H54 (cell line): ENCODE measurements at regions not wholly inside any gene's neighbourhood (a gene's known extent, or its start where the extent isn't known, plus 50 kb on each side); places are given as distances from the start of the nearest gene placed in this dataset.

ENCODE experiments used
- DNase-seq: peaks from one replicate; pipeline ENCODE4 v3.0.0; 2011; ENCODE audit warnings: low spot score, mixed read lengths; ENCODE audit not compliant: insufficient read length
- FAIRE-seq: peaks from 3 replicates; lab custom pipeline; 2011; peaks lifted over from hg19 to GRCh38; lab: Jason Lieb, UNC
- POLR2A ChIP-seq: IDR thresholded peaks from 2 replicates; pipeline ENCODE4 v1.6.1; 2011; ENCODE audit warnings: low read depth, mild to moderate bottlenecking, low read length

DNA sequence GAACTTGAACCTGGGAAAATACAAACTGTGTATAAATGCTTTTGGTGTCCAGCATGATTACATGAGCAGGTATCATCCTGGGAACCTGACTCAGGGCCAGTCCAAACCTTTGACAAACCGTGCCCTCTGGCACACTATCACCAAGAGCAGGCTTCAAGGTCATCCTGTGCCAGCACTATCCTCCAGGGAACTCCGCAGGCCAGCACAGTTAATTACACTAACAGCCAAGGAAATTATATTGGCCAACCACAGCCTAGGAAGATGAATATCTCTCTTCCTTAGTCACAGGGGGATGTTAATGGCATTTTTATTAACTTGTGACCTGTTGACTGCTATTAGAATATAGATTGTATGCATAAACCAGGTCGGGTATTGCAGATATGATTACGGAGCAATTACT is 262.0 kb downstream of the TUSC7 start:
- FAIRE-seq (no peak), DNase-seq (no peak)
- TF ChIP-seq POLR2A: no peak

DNA sequence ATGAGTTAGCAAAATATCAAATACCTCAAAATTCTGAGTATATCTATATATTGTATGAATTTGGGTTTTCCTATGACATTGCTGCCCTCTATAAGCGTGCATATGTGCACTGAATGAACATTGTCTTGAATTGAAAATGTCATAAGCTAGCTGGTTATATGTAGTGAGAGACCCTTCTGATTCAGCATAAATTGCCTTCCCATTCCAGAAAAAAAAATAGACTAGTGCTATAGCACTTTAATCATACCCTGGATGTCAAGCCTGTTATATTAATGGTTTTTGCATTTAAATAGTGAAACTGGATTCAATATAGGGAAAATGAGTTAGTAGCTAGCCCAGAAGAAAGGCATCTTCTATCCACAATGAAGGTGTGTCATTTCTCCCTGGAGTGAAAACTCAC is 265.1 kb downstream of the TUSC7 start:
- DNase-seq: no peak
- no peak for FAIRE-seq
- no peak for TF ChIP-seq POLR2A

DNA sequence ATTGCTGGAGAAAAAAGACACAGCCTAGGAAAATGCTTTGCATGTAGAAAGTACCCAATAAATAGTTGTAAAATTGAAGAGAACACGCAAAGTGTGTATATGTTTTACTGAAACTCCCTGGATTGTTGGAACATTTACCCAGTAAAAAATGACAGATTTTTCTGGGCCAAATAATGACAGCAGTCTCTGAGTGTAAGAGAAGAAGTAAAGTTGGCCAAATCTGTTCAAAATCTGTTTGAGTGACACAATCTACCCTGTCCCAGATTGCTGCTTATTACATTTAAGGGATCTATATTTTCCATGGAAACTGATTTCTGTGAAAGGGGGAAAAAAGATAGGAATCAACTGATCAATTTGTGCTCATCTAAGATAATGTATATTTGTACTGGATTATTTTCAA is 267.9 kb downstream of the TUSC7 start:
- no peak for FAIRE-seq
- no peak for TF ChIP-seq POLR2A

DNA sequence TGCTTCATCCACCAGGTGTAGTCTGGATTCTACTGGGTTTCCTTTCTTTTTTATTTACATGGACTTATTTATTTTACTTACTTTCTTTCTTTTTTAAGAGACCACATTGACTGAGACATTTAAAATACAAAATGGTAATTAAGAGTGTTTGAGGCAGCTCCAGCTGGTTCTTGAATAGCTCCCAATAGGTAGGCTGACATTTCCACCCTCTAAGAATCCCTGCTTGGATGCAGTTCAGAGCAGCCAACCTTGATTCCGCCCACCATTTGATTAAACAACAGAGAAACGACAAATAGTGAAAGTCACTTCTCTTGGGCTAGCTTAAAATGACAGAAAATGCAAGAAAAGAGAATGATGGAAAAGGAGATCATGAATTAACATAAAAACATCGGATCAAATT is 270.5 kb downstream of the TUSC7 start:
- DNase-seq (no peak), FAIRE-seq (no peak)
- TF ChIP-seq POLR2A: no peak

More for the DNA sequence above, 267.9 kb downstream of the TUSC7 start:
- no peak for DNase-seq

DNA sequence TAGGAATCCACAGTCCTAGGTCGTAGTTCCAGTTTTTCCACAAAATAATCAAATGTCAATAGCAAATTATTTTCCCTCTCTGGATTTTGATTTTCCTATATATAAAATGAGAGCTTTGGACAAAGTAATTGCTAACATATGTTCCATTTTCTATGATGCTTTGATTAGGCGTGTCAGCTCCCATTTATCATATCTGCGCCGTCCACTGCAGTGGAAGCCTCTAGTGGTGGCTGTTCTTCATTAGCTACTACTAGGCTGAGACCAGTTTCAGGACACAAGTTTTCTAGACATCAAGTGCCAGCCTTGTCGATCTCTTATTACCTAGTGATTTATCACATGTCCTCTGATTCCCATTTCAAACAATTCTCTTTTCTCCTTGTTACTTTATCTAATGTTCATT is 271.5 kb downstream of the TUSC7 start:
- FAIRE-seq (no peak), DNase-seq (no peak)
- TF ChIP-seq POLR2A: no peak

DNA sequence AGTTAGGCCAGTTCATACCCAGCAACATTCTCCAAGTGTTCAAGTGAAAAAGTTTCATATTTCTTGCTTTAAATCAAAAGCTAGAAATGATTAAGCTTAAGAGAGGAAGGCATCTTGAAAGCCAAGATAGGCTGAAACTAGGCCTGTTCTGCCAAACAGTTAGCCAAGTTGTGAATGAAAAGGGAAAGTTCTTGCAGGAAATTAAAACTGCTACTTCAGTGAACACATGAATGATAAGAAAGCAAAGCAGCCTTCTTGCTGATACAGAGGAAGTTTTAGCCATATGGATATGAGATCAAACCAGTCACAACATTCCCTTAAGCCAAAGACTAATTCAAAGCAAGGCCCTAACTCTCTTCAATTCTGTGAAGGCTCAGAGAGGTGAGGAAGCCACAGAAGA is 274.7 kb downstream of the TUSC7 start:
- TF ChIP-seq POLR2A: no peak

DNA sequence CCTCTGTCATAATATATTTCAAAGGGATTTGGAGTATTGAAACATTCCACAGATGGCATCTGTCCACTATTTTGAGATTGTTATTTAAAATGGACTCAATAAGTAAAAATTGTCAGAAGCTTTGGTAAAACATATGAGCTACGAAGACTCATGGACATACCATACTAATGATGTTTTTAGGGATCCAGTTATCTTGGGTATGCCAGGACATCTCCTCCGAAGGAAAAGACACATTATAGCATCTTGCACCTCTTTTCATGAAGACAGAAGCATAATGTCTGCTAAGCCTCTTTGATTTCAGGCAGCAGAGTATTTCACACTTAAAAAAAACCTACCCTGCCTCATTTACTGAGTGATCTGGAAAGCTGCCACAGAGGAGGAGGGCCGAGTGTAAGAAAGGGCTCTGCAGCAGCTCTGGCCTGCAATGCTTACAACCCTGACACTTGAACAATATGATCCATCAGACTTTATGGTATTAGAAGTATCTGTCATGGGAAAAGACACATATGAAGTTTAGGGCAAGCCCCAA is 284.8 kb downstream of the TUSC7 start:
- FAIRE-seq (no peak), DNase-seq (no peak)
- no peak for TF ChIP-seq POLR2A

More for the DNA sequence above, 274.7 kb downstream of the TUSC7 start:
- FAIRE-seq (no peak), DNase-seq (no peak)

DNA sequence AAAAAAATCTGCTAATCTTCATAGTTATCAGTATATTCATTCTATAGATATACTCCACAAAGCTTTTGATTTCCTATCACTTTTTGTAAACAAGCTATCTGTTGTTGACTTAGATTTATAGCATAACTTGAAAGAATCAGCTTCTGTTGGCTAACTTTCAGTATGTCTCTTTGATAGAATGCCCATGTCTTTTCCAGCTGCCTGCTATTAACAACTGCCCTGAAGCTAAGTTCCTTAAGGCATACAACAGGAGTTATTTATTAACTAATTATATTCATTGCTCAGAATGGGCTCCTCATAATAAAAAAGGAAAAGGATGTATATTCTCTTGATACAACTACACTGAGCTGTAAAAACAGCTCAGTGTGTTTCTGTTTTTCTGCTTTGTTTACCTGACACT is 293.9 kb downstream of the TUSC7 start:
- FAIRE-seq: no peak
- TF ChIP-seq POLR2A: no peak
- no peak for DNase-seq

DNA sequence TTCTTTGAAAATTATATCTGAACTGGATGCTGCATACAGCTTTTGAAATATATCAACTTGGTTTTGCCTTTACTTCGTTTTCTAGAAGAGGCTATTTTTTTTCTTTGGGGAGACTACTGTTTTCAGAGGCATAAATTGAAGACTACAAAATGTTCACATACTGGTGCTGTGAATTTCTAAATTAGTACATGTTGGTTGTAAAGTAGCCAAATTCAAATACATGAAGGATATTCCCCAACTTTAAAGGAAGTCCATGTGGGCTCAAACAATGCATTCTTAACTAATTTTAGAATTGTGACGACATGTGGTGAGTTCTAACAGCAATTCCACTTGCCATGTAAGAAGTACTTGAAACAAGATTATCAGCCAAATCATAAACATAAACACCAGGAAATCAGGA is 295.7 kb downstream of the TUSC7 start:
- DNase-seq (no peak), FAIRE-seq (no peak)
- TF ChIP-seq POLR2A: no peak

DNA sequence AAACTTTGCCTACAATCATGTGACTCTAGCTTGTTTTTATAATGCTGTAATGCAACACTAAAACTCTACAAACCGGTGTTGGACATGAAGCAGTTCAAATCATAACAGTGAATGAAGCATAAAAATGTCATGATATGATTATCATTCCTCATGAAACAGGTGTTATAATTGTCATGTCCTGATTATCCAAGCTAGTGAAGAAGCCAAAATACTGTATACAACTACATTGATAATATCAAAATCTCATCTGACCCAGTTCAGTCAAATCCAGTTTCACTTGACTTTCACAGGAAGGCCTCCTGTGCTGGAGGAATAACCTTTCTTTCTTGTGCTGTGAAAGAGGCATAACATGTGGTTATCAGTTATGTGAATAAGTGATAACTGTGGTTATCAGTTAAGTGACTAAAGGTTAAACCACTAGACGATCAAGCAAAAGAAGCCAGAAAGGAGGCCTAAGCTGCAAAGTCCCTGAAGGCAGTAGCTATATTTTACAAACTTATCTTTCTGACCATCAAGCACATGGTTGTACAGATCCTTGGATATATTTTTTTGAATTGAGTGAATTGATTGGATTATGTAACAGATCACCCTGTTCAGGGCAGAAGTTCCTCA is 296.4 kb downstream of the TUSC7 start:
- no peak for FAIRE-seq
- no peak for DNase-seq
- TF ChIP-seq POLR2A: no peak

DNA sequence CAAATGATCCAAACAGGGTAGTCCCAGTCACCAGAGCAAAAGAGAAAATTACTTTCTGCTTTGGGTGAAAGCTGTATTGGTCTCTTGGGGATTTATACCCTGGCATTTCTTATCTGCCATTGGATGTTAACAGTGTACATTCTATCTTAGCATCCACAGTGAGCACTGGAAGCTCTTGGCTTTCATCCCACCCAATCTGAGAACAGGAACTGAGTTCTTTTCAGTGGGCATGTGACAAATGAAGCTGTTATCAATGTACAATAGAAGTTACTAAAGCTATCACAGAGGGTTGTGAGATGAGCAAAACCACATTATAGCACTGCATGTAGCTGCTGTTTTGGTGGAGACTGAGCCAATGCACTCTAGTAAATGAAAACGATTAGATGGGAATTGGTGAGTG is 300.7 kb downstream of the TUSC7 start:
- no peak for DNase-seq
- no peak for TF ChIP-seq POLR2A
- no peak for FAIRE-seq

DNA sequence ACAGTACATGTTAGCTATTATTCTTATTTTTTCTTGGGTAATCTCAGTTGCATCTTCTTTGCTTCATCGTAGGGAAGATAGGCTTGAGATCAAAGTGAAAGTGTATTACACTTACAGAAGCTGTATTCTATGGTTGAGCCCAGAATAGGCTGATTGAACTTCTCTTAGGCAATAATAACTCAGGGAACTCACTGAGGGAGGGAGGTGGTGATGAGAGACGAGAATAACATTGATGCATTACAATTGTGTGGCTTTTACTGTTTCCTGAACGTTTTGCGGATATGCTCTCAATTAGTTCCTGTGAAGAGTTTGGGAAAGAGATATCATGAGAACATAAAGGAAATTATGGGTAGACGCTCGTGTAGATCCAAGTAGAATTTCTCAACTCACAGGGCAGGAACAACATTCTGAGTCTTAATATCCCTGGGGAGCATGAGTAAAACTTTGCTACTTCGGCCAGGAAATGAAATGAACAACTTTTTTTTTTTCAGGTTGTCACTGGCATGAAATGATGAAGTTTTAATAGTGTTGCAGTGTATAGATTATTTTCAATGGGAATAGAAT is 302.2 kb downstream of the TUSC7 start:
- no peak for DNase-seq

DNA sequence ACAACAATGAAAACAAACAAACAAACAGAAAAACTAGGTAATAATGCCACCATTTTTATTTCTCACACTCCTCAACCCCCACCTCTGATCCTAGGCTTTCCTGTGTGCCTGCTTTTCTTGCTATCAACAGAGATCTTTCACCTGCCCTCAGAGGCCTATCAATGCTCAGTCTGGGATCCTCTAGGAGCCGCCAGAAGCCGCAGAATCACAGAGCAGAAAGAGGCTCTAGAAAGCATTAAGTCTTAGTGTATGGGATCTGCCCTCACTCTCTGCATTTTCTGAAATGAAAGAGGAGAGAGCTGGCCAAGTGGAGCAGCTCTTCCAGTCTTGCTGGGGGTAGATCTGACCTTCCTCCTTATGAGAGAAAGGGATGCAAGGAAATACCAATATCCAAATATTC is 306.8 kb downstream of the TUSC7 start:
- TF ChIP-seq POLR2A: no peak
- DNase-seq: no peak
- no peak for FAIRE-seq

More for the DNA sequence above, 302.2 kb downstream of the TUSC7 start:
- TF ChIP-seq POLR2A: no peak
- no peak for FAIRE-seq

DNA sequence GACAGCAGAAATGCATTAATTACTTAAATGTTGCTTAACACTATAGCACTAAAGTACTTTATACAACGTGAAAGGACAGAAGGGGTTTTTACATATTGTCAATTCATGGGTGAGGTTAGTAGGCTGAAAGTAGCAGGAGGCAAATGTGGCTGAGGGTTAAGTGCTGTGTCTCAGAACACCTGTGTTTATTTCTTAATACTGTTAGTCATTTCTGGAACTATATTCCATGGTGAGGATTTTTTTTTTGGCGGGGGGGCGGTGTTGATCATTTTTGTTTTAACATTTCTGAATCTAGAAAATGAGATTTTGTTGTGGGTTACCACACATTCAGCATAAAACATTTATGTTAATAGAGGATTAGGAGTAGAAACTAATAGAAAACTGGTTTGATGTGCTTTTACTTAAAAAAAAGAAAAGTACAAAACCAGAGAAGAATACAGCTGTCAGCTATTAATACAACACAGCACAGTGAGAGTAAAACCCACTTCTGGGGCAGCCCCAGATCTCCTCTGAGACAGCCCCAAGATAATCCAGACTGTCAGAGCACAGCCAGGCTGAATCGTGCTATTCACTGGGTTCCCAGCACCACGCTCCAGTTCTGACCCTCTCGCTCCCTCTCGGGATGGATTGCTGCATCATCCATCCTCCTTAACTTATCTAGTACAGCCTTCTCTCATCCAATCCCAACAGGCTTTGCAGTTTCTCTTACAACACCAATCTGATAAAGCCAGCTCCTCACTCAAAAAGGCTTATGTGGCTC is 307.7 kb downstream of the TUSC7 start:
- FAIRE-seq: no peak
- no peak for DNase-seq
- TF ChIP-seq POLR2A: no peak

DNA sequence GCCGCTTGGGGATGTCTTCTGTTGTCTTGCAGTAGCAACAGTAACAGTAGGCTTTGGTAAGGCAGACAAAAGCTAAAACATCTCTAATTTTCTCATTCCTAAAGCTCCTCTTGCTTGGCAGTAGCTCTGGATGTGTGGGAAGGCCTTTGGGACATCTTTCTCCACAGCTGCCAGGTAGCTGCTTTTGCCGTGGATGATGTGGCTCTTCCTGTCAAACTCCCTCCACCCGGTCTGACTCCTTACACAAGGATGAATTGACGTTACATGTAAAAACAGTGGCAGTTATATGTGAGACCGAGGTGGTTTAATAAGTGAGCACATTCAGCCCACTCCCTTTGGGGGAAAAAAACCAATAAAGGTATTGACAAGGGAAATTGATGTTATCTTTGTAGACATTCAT is 309.1 kb downstream of the TUSC7 start:
- no peak for TF ChIP-seq POLR2A
- DNase-seq (no peak), FAIRE-seq (no peak)
